Chondrocyte (in vitro differentiated cells): ENCODE measurements at regions not wholly inside any gene's neighbourhood (a gene's known extent, or its start where the extent isn't known, plus 50 kb on each side); places are given as distances from the start of the nearest gene placed in this dataset.

Source experiments
- DNase-seq: peaks from one replicate; pipeline ENCODE4 v3.0.0; 2021; ENCODE audit warnings: mixed read lengths, low spot score
- H3K27ac Mint-ChIP-seq: one replicate; pipeline ENCODE4 v1.8.0; 2021; ENCODE audit warnings: mild to moderate bottlenecking, moderate library complexity, mixed read lengths; ENCODE audit not compliant: unreplicated experiment
- H3K27me3 Mint-ChIP-seq: 2 replicates; pipeline ENCODE4 v1.8.0; 2021; ENCODE audit warnings: low read depth, mixed read lengths
- H3K36me3 Mint-ChIP-seq: 2 replicates; pipeline ENCODE4 v1.8.0; 2021; ENCODE audit warnings: low read depth, mixed read lengths
- H3K4me1 Mint-ChIP-seq: 2 replicates; pipeline ENCODE4 v1.8.0; 2021; ENCODE audit warnings: low read depth, mild to moderate bottlenecking, mixed read lengths
- H3K4me3 Mint-ChIP-seq: one replicate; pipeline ENCODE4 v1.8.0; 2021; ENCODE audit warnings: mild to moderate bottlenecking, moderate library complexity, mixed read lengths; ENCODE audit not compliant: unreplicated experiment
- H3K9me3 Mint-ChIP-seq: 2 replicates; pipeline ENCODE4 v1.8.0; 2021; ENCODE audit warnings: low read depth, mixed read lengths
- CTCF ChIP-seq: fragments of 200-600 bp; sonication (generic); IDR thresholded peaks from 2 replicates; pipeline ENCODE4 v1.5.0; 2021; ENCODE audit warnings: antibody characterized with exemption, mild to moderate bottlenecking, moderate library complexity

DNA sequence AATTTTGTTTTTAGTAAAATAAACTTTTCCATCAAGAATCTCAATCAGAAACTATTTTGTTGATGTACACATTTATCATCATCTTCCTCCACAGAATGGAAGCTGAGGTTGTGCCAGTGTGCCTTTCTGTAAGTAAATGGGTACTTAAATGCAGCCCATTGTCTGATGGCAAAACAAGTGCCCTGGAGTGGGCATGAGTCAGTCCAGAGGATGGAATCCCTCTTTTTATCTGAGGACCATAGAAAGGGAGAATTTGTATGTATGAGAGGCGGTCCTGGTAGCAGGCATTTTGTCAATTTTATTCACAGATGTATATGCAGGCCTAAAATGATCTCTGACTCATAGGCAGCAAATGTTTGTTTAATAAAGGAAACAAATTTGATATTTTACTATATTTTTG is 102.1 kb upstream of the MAGI2 start:
- H3K9me3 Mint-ChIP-seq = peaks cover 4% of the 10 kb centered on the region
- no peak for DNase-seq
- no peak overlapping the region for H3K27ac Mint-ChIP-seq
- no peaks in the 10 kb centered on the region for H3K27me3 Mint-ChIP-seq
- H3K36me3 Mint-ChIP-seq = no peaks in the 10 kb centered on the region
- H3K4me1 Mint-ChIP-seq = peaks cover 4% of the 10 kb centered on the region
- TF ChIP-seq CTCF = no peak
- no peak overlapping the region for H3K4me3 Mint-ChIP-seq

DNA sequence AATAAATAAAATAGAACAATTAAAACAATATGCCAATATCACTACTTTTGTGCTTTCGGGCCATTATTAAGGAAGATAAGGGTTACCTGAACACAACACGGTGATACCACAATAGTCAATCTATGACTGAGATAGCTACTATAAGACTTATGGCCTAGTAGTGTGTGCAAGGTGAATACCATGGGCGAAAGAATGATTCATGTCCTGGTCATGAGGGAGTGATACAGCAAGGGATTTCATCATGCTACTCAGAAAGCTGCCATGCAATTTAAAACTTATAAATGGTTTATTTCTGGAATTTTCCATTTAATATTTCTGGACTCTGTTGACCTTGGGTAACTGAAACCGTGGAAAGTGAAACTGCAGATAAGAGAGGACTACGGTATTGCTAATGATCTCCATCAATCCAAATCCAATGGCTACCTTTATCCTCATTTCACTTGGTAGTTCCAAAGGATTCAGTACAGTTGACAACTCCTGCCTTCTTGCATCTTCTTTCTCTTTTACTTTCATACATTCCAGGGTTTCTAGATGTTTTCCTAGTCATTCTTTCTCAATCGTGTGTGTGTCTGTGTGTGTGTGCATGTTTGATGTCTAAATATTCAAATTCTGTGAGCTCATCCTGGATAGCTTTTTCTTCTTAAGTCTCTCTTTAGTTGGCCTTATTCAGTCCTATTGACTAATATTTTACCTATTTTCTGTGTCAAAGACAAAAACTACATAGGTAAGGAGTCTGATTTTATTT is 100.5 kb upstream of the MAGI2 start:
- no peak overlapping the region for H3K4me3 Mint-ChIP-seq
- no peak overlapping the region for H3K27ac Mint-ChIP-seq
- no peaks in the 10 kb centered on the region for H3K36me3 Mint-ChIP-seq
- peaks cover 4% of the 10 kb centered on the region for H3K9me3 Mint-ChIP-seq
- H3K4me1 Mint-ChIP-seq = peaks cover 4% of the 10 kb centered on the region
- no peak for TF ChIP-seq CTCF
- H3K27me3 Mint-ChIP-seq = no peaks in the 10 kb centered on the region
- DNase-seq = no peak

GRCh38 chr7:79552463-79552862 is 99.0 kb upstream of the MAGI2 start:
- H3K36me3 Mint-ChIP-seq = no peaks in the 10 kb centered on the region
- TF ChIP-seq CTCF = no peak
- peaks cover 4% of the 10 kb centered on the region for H3K4me1 Mint-ChIP-seq
- no peak overlapping the region for H3K27ac Mint-ChIP-seq
- peaks cover 4% of the 10 kb centered on the region for H3K9me3 Mint-ChIP-seq
- H3K27me3 Mint-ChIP-seq = no peaks in the 10 kb centered on the region
- H3K4me3 Mint-ChIP-seq = no peak overlapping the region
- no peak for DNase-seq

- no peaks in the 10 kb centered on the region for H3K27me3 Mint-ChIP-seq
- no peaks in the 10 kb centered on the region for H3K36me3 Mint-ChIP-seq
- H3K9me3 Mint-ChIP-seq = no peaks in the 10 kb centered on the region
- no peak overlapping the region for H3K4me3 Mint-ChIP-seq
- no peak for DNase-seq
- no peaks in the 10 kb centered on the region for H3K4me1 Mint-ChIP-seq
- H3K27ac Mint-ChIP-seq = no peak overlapping the region
- no peak for TF ChIP-seq CTCF
Observed at GRCh38 chr7:79548727-79549126, 95.3 kb upstream of the MAGI2 start.

GRCh38 chr7:79547132-79547531 is 93.7 kb upstream of the MAGI2 start:
- H3K27ac Mint-ChIP-seq = no peak overlapping the region
- H3K4me1 Mint-ChIP-seq = no peaks in the 10 kb centered on the region
- H3K27me3 Mint-ChIP-seq = peaks cover 1% of the 10 kb centered on the region
- H3K4me3 Mint-ChIP-seq = no peak overlapping the region
- H3K9me3 Mint-ChIP-seq = no peaks in the 10 kb centered on the region
- TF ChIP-seq CTCF = no peak
- DNase-seq = no peak
- H3K36me3 Mint-ChIP-seq = no peaks in the 10 kb centered on the region
